ENCODE measurements at regions not wholly inside any gene's neighbourhood (a gene's known extent, or its start where the extent isn't known, plus 50 kb on each side); places are given as distances from the start of the nearest gene placed in this dataset.

GRCh38 chr11:40037005-40037404 lies 1422.4 kb downstream of the LRRC4C start:
- TF ChIP-seq, protein P1, sequence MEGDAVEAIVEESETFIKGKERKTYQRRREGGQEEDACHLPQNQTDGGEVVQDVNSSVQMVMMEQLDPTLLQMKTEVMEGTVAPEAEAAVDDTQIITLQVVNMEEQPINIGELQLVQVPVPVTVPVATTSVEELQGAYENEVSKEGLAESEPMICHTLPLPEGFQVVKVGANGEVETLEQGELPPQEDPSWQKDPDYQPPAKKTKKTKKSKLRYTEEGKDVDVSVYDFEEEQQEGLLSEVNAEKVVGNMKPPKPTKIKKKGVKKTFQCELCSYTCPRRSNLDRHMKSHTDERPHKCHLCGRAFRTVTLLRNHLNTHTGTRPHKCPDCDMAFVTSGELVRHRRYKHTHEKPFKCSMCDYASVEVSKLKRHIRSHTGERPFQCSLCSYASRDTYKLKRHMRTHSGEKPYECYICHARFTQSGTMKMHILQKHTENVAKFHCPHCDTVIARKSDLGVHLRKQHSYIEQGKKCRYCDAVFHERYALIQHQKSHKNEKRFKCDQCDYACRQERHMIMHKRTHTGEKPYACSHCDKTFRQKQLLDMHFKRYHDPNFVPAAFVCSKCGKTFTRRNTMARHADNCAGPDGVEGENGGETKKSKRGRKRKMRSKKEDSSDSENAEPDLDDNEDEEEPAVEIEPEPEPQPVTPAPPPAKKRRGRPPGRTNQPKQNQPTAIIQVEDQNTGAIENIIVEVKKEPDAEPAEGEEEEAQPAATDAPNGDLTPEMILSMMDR (IDR thresholded peaks at IDR 0.05) = no peak
- TF ChIP-seq POLR2A (IDR thresholded peaks at IDR 0.05) = no peak
- no peak for TF ChIP-seq EP300 (IDR thresholded peaks at IDR 0.05)
